ENCODE measurements at regions not wholly inside any gene's neighbourhood (a gene's known extent, or its start where the extent isn't known, plus 50 kb on each side); places are given as distances from the start of the nearest gene placed in this dataset.
"Not testable (repeated sequence)": the region's sequence is repeated elsewhere in the genome, so short reads cannot be mapped to it uniquely, and the experiment has no call there.

- DNase-seq (ENCODE audit: low read depth) = no peak
These were observed 625.7 kb upstream of the PTCHD4 start for GRCh38 chr6:48736501-48737206.

- DNase-seq (ENCODE audit: low read depth) = no peak
These were observed 624.8 kb upstream of the PTCHD4 start for GRCh38 chr6:48735846-48736245.

- no peak for DNase-seq (ENCODE audit: low read depth)
These were observed 622.6 kb upstream of the PTCHD4 start for GRCh38 chr6:48733581-48733980.

- no peak for DNase-seq (ENCODE audit: low read depth)
These were observed 603.7 kb upstream of the PTCHD4 start for GRCh38 chr6:48714699-48715098.

- DNase-seq (ENCODE audit: low read depth) = no peak
These were observed 603.3 kb upstream of the PTCHD4 start for GRCh38 chr6:48714250-48714649.

GRCh38 chr6:48713612-48714011 is 602.6 kb upstream of the PTCHD4 start:
- no peak for DNase-seq (ENCODE audit: low read depth)

GRCh38 chr6:48706310-48706709 is 595.3 kb upstream of the PTCHD4 start:
- DNase-seq (ENCODE audit: low read depth) = no peak

GRCh38 chr6:48701572-48701971 is 590.6 kb upstream of the PTCHD4 start:
- DNase-seq (ENCODE audit: low read depth) = no peak

GRCh38 chr6:48695872-48696271 is 584.9 kb upstream of the PTCHD4 start:
- no peak for DNase-seq (ENCODE audit: low read depth)

GRCh38 chr6:48691420-48691819 is 580.4 kb upstream of the PTCHD4 start:
- DNase-seq (ENCODE audit: low read depth) = no peak

GRCh38 chr6:48689498-48689897 is 578.5 kb upstream of the PTCHD4 start:
- DNase-seq (ENCODE audit: low read depth) = no peak

- no peak for DNase-seq (ENCODE audit: low read depth)
These were observed 567.4 kb upstream of the PTCHD4 start for GRCh38 chr6:48678390-48678789.

GRCh38 chr6:48671505-48671904 is 560.5 kb upstream of the PTCHD4 start:
- no peak for DNase-seq (ENCODE audit: low read depth)

- no peak for DNase-seq (ENCODE audit: low read depth)
These were observed 559.5 kb upstream of the PTCHD4 start for GRCh38 chr6:48670546-48670945.

GRCh38 chr6:48667797-48668196 is 556.8 kb upstream of the PTCHD4 start:
- no peak for DNase-seq (ENCODE audit: low read depth)

GRCh38 chr6:48664826-48665225 is 553.8 kb upstream of the PTCHD4 start:
- DNase-seq (ENCODE audit: low read depth) = no peak

- DNase-seq (ENCODE audit: low read depth) = no peak
These were observed 547.9 kb upstream of the PTCHD4 start for GRCh38 chr6:48658915-48659314.

GRCh38 chr6:48641544-48641943 is 530.5 kb upstream of the PTCHD4 start:
- DNase-seq (ENCODE audit: low read depth) = no peak

- not testable (repeated sequence) for DNase-seq (ENCODE audit: low read depth)
These were observed 527.8 kb upstream of the PTCHD4 start for GRCh38 chr6:48638796-48639195.

- no peak for DNase-seq (ENCODE audit: low read depth)
These were observed 519.5 kb upstream of the PTCHD4 start for GRCh38 chr6:48630511-48630910.

GRCh38 chr6:48628316-48628715 is 517.3 kb upstream of the PTCHD4 start:
- DNase-seq (ENCODE audit: low read depth) = no peak

GRCh38 chr6:48626421-48626820 is 515.4 kb upstream of the PTCHD4 start:
- DNase-seq (ENCODE audit: low read depth) = no peak

GRCh38 chr6:48624631-48625030 is 513.6 kb upstream of the PTCHD4 start:
- no peak for DNase-seq (ENCODE audit: low read depth)

GRCh38 chr6:48619771-48620170 is 508.8 kb upstream of the PTCHD4 start:
- no peak for DNase-seq (ENCODE audit: low read depth)

All from forelimb muscle (tissue), 1 donor.